ENCODE measurements at regions not wholly inside any gene's neighbourhood (a gene's known extent, or its start where the extent isn't known, plus 50 kb on each side); places are given as distances from the start of the nearest gene placed in this dataset.

- no peak for TF ChIP-seq POLR2A (IDR thresholded peaks at IDR 0.05)
- TF ChIP-seq CTCF (IDR thresholded peaks at IDR 0.05), result no peak
- H3K4me3 ChIP-seq, result no peak overlapping the region
- no peaks in the 10 kb centered on the region for H3K4me1 ChIP-seq (replicated peaks in 1 of 2)
- no peak for DNase-seq
- intact Hi-C loops (cut with DNase I), result no loop called here
- no peaks in the 10 kb centered on the region for H3K9me3 ChIP-seq (replicated peaks in 1 of 3)
- WGBS, 4 donors, result 57 to 76% (median 63%) methylated on average over 1 of the region's 1 CpG
- H3K36me3 ChIP-seq (replicated peaks in 1 of 2), result no peaks in the 10 kb centered on the region
- no peaks in the 10 kb centered on the region for H3K27me3 ChIP-seq
- no peak overlapping the region for H3K27ac ChIP-seq
Observed at GRCh38 chr13:56720841-56721240, 419.9 kb upstream of the PRR20A start.

GRCh38 chr13:56735537-56735942 is 405.2 kb upstream of the PRR20A start:
- H3K36me3 ChIP-seq (replicated peaks in 1 of 2), result no peaks in the 10 kb centered on the region
- DNase-seq, result no peak
- H3K27me3 ChIP-seq, result no peaks in the 10 kb centered on the region
- H3K4me3 ChIP-seq, result no peak overlapping the region
- no peak overlapping the region for H3K27ac ChIP-seq
- H3K4me1 ChIP-seq (replicated peaks in 1 of 2), result no peaks in the 10 kb centered on the region
- intact Hi-C loops (cut with DNase I), result no loop called here
- H3K9me3 ChIP-seq (replicated peaks in 1 of 3), result no peaks in the 10 kb centered on the region
- 90 to 97% (median 90%) methylated on average over 22 to 35 of the region's 35 CpGs; no CpG with 5 or more reads in 1 of the 4 donors for WGBS, 4 donors
- no peak for TF ChIP-seq CTCF (IDR thresholded peaks at IDR 0.05)

DNA sequence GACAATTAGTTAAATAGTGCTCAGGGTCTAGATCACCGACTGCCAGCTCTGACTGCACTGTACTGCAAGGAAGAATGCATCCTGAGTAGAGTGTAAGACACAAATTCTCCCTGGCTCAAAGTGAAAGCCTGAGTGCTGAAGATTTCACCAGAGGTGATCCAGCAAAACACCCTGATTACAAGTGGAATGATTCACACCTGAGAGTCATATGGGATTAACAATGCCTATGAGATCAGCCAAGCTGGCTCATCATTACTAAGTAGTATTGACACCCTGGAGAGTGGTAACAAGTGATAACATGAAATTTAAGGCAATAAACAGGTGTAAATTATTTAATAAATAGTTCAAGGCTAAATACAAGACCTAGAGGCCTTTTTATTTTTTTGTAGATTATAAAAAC is 403.8 kb upstream of the PRR20A start:
- no peaks in the 10 kb centered on the region for H3K9me3 ChIP-seq (replicated peaks in 1 of 3)
- no peak for DNase-seq
- H3K4me1 ChIP-seq (replicated peaks in 1 of 2), result no peaks in the 10 kb centered on the region
- no peaks in the 10 kb centered on the region for H3K36me3 ChIP-seq (replicated peaks in 1 of 2)
- H3K27me3 ChIP-seq, result no peaks in the 10 kb centered on the region
- H3K4me3 ChIP-seq, result no peak overlapping the region
- no peak overlapping the region for H3K27ac ChIP-seq
- intact Hi-C loops (cut with DNase I), result no loop called here
- 62 to 89% (median 74%) methylated on average over 1 of the region's 1 CpG for WGBS, 4 donors
- TF ChIP-seq CTCF (IDR thresholded peaks at IDR 0.05), result no peak
- no peak for TF ChIP-seq POLR2A (IDR thresholded peaks at IDR 0.05)

DNA sequence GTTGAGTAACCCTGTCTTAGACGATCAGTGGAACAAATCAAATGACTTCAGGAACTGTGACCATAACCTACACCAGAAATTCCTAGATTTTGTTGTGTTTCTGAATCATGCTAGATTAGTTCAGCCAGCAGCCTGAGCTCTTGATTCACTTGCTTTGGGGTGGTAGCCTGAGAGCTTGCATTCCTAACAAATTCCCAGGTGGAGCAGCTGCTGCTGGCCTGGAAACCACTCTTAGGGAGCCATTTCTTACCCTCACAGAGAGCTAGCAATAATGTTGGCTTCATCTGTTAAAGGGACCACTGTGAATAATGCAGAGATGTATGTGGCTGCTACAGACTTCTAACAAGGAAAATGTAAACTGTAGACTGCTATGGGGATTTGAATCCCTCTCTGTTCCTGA is 388.1 kb upstream of the PRR20A start:
- intact Hi-C loops (cut with DNase I), result no loop called here
- H3K27ac ChIP-seq, result no peak overlapping the region
- WGBS, 4 donors, result 56 to 73% (median 58%) methylated on average over 1 of the region's 1 CpG
- H3K9me3 ChIP-seq (replicated peaks in 1 of 3), result no peaks in the 10 kb centered on the region
- no peak for DNase-seq
- no peaks in the 10 kb centered on the region for H3K4me1 ChIP-seq (replicated peaks in 1 of 2)
- TF ChIP-seq POLR2A (IDR thresholded peaks at IDR 0.05), result no peak
- TF ChIP-seq CTCF (IDR thresholded peaks at IDR 0.05), result no peak
- H3K27me3 ChIP-seq, result no peaks in the 10 kb centered on the region
- H3K36me3 ChIP-seq (replicated peaks in 1 of 2), result no peaks in the 10 kb centered on the region
- H3K4me3 ChIP-seq, result no peak overlapping the region
